GM19035 (cell line): ENCODE measurements at regions not wholly inside any gene's neighbourhood (a gene's known extent, or its start where the extent isn't known, plus 50 kb on each side); places are given as distances from the start of the nearest gene placed in this dataset.

ENCODE experiments used
- ATAC-seq: cut with Tn5 transposase; IDR thresholded peaks from one replicate; pipeline ENCODE4 v1.9.1; 2021; ENCODE audit not compliant: unreplicated experiment

DNA sequence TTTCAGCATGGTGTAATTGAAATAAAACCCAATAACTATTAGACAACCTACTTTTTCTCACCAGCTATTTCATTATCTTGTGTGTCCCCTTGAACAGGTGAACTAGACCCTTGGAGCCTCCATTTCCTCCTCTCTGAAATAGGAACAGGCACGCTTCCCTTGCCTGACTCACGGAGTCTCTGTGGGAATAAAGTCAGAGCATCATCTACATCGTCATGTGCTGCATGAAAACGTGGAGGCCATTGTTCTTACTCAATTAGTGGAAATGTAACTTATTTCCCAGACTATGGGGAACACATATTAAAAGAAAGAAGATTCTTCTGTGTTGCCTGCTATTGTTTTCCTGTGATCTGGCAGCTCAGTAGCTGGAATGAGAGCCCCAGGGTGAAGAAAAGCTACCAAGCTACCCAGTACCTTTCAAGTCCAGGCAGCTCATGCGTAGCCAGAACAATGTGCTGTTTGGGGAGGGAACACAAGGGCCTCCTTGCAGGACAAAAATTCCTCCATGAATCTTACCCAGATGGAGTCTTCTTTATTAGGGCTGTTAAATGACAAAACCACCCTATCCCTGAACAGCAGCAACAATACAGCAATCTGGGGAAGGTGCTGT is 59.8 kb downstream of the SOX11 start:
- ATAC-seq, result no peak

DNA sequence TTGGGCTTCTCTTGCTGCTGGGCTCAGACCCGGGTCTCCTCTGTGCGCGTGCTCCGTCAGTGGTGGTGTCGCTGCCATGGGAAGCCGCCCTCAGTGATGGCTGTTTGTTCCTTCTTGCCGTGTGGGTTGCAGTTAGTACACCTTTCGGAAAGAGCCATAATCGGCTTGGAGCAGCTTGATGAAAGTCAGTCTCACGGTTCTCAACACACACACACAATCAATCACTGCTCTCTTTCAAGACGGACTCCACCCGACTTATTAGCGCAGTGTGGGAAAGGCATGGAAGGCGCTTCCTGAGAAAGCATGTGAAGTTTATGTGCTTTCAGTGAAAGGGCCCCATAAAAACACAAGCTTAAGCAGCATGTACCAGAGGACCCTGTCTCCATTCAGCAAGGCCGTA is 64.1 kb downstream of the SOX11 start:
- no peak for ATAC-seq

DNA sequence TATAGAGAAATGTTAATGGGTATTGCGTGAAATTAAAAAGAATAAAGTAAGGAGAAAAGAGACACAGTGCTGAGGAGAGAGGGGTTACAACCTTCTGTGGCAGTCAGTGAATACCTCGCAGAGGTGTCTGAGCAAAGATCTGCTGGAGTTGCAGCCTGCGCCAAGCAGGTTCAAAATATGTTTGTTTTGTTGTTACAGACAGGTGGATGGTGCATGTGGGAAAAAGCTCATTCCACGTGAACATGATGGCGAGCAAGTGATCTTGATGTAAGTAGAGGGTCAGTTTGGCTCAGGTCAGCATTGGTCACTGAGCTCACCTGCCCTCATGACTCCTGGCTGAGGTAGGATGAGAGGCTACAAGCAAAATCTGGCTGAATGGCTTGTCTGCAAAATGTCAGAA is 66.2 kb downstream of the SOX11 start:
- no peak for ATAC-seq

DNA sequence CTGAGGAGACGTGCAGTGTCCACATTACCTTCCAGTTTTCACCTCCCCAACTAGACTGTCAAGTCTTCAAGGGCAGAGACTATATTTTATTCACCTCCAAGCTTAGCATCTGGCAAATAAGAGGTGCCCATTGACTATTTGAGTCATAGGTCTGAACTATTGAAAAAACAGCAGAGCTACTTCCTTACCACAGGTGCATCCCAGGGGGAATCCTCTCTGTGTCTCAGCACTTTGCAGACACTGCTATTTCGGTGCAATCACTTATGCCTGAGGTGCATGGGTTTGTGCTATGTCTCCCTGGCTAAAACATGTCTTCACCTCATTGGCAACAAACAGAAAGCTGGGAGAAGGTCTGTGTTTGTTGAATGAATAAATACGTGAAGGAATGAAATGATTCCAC is 67.8 kb downstream of the SOX11 start:
- no peak for ATAC-seq

DNA sequence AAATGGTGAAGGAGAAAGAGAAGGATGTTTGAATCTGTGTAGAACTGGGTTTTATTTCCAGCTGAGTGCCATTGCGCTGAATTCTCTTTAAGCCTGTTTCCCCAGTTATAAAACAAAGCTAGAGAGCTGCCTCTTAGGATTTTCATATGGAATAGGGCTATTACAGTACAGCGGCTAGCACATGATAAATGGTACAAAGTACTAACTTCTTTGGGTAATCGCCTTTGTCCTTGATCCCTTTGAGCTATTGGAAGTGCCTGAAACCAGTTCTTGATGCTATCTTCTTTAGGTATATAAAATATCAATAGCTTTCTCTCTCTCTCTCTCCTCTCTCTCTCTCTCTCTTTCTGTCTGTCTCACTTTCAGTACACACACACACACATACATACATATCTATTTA is 71.3 kb downstream of the SOX11 start:
- no peak for ATAC-seq

DNA sequence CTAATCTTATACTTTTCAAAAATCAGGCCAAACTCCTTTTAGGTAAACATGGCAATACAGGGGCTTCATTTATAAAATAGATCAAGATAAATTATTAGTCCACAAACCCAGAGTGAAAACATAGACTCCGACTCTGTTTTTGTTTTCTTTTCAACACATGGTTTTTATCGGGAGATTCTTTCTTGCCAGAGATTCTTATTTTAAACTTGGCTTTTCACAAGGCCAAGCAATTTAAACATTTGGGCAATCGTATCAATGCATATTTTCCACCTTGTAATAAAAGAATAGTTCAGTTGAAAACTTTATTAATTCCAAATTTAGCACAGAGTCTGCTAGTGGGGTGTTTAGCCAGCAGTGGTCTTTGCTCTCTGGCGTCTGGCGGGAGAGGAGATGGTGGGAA is 71.9 kb downstream of the SOX11 start:
- ATAC-seq, result no peak

DNA sequence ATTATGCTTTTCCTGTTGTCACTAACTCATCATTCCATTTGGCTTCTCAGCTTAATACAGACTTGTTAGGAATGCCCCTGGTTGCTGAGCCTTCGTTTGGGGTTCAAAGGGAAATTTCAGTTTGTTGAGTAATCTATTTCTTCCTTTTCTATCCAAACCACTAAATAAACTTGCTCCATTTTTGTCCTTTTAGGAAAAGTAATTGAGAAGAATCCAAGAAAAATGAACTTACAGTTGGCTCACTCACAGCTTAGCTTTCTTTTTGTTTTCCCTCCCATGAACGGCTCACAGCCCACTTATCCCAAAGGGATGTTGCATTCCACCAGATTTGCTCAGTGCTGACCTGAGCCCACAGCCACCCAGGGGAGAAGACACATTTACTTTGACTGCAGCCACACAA is 73.9 kb downstream of the SOX11 start:
- no peak for ATAC-seq

DNA sequence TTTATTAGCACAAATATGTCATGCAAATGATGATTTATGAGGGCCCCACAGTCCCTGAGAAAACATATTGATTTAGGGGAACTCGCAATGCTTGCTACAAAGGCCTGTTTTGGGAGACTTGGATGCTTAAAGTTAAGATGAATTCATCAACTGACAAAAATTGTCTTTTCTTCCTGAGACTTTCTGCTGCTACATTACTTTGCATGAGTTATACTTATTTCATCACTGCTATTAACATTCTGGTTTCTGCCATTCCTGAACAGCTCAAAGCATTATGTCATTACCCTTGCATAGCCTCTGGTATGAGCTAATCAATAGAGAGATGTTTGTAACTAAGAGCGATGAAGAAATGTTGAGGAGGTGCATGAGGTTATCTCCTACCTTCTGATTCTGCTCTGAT is 74.4 kb downstream of the SOX11 start:
- no peak for ATAC-seq

DNA sequence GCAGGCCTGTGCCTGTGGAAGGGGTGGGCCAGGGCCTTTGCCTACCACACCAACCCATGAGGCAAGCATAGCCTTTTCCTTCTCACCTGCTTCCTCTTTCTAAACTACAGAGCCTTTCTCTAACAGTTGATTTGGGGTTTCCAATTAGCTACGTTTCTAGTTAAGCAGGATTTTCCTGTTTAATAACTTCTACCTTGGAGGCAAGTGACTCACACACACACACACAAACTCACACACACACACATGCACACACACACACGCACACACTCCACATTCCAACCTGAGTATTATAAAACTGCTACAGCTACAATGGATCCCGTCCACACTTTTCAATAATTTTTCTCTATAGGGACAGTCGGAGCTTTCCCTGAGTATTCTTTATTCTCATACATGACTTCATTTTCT is 84.9 kb downstream of the SOX11 start:
- ATAC-seq, result no peak

DNA sequence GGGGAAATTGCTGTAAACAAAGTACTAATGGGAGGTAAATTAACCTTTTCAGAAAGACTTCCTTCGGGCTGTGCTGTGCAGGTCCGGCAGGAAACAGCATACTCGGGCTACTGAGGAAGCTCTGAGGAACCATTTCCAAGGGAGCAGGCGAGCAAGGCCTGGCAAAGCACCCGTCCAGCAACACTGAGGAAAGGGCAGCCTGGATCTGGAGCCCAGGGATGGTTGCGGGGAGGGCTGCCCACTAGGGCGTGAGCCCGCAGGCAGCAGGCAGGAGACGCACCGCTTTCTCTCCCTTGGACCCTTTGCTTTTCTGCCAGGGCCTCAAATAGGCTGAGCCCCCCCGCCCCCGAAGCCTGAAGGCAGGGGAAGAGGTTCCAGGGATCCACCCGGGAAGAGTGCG is 89.5 kb downstream of the SOX11 start:
- ATAC-seq, result no peak

DNA sequence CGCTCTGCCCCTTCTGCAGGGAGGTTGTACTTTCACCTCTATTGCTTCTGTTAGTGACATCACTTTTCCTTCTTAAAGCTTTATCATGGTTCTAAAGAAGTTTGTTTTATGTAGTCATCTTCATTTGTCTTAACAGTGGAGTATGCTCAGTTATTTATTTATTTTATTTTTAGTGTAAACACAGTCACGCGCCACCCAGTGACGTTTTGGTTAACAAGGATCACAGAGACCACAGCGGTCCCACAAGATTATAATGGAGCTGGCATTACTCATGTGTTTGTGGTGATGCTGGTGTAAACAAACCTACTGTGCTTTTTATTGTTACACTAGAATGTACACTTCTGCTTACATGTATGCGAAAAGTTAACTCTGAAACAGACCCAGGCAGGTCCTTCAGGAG is 89.9 kb downstream of the SOX11 start:
- no peak for ATAC-seq

DNA sequence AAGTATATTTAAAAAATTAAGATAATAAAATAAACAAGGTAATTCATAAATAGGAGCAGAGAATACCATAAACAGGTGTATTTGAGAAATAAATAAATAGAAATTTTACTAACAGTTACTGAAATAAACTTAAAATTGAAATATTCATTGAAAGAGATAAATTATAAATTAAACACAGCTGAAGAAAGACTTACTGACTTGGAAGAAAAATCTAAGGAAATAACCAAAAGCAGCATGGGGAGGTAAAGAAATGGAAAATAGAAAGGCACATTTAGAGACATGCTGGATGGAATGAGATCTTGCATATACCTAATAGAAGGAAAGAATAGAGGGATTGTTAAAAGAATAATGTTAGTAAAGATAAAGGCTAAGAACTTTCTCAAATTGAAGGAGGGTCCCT is 96.3 kb downstream of the SOX11 start:
- no peak for ATAC-seq

DNA sequence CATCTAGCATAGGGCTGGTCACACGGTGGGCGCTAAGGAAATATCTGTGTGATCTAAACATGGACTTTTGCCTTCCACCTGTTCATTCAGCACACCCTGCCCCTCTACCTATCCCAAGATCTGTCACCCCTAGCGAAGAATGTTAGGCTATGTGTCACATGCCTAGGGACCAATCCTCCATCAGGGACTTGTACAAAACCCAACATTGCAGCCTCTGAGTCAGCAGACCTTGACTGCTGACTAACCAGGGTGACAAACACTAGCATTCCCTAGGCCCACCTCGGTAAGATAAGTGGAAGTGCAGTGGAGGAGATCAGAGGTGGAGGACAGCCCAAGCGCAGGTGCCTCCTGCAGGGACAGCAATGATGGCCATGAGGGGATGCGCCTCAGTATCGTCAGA is 99.2 kb downstream of the SOX11 start:
- ATAC-seq, result no peak

DNA sequence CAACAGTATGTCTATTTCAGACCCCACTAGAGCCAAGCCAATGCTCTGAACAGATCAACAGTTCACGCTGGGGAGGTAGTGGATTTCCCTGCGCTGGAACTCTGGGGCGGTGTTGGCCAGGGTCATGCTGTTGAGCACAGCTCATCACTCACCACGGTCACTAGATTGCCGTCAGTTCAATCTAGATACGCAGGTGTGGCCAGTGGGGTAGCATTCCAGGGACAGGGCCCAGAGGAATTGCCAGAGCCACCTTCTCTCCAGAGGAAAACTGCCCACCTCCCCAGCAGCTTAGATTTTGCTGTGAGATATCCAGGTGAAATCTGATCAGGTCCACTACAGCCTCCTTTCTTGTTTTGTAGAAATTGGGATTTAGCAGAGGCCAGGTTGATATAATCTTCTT is 101.8 kb downstream of the SOX11 start:
- ATAC-seq, result no peak

DNA sequence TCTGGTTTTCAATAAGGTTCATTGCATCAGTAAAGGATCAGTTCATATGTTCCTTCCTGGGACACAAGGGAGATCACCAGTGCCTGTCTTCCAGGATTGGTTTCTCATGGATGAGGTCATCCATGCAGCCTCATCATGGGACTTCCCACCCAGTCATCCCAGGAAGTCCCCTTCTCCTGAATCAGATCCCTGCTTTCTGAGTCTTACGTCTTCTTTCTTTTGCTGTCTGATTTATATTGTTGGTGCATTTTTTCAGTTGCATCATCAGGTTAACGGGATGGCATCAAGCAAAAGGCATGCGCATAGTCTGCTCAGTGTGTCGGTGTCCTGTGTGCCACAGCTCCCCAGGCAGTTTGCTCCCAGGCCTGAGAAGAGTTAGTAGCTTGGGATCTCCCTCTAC is 105.9 kb downstream of the SOX11 start:
- no peak for ATAC-seq

DNA sequence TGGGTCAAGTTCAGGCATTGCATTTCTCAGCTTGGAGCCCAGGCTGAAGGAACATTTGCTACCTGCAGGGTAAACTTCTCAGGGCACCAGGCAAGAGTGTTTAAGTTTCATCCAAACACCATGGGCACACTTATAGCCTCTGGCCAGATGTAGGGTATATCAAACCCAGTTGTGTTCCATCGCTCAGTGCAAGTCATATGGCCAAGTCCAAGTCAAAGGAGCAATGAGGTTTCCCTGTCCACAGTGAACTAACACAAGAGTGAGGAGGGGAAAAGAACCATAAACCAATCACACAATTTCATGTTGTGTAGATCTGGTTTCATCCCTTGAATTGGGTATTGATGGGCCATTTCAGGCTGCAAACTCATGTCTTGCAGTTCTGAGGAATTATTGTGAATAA is 107.2 kb downstream of the SOX11 start:
- no peak for ATAC-seq

DNA sequence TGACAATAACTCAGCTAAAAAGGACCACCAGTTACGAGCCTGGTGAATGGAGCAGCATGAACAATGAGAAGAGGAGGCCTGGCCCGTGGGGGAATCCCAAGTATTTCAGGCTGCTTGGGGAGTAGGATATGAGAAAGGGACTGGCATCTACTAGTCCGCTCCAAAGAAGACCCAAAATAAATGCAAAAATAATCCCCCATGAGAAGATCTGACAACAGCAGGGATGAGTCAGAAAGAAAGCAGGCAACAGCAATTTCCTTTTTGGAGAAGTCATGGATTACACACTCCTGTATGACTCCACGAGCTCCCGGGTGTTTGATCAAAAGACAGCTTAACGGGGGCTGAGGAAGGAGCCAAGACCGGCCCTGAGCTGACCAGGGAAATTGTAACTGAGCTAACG is 111.4 kb downstream of the SOX11 start:
- no peak for ATAC-seq

DNA sequence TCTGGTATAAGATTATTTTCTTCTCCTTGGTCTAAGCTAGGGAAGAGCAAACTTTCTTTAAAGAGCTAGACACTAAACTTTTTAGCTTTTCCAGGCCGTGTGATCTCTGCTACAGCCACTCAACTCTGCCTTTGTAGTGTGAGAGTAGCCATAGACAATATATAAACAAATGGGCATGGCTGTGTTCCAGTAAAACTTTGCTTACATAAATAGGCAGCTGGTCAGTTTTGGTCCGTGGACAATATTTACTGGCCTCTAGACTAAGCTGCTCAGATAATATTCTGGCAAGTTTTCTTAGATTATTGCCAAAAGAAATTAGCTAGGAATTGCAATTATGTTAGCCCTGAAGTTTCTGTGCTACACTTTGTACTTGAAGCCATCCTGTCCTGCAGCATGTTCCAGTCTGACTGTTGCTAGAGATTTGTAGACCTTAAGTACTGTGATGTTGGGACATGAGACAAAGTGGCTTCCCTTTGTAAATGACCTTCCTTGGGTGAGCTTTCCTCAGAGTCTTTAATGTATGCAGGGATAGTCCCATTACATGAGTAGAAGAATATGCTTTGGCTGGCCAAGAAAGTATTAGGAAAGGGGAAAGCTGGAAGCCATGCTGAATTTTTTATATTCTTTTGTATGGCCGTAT is 126.9 kb downstream of the SOX11 start:
- ATAC-seq, result no peak

DNA sequence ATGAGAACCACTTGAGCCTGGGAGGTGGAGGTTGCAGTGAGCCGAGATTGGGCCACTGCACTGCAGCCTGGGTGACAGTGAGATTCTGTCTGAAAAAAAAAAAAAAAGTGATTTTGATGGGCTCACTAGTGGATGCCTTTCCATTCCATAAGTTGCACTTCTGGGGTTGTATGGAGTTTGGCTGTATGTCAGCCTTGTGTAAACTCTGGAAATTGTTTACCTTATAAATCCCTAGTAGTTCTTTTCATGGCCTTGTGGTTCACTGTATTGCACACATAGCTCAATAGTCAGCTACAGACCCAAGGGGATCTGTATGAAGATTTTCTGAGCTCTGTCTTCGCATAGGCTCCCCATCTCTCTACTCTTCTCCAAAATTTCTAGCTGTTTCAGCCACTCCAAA is 131.9 kb downstream of the SOX11 start:
- no peak for ATAC-seq

DNA sequence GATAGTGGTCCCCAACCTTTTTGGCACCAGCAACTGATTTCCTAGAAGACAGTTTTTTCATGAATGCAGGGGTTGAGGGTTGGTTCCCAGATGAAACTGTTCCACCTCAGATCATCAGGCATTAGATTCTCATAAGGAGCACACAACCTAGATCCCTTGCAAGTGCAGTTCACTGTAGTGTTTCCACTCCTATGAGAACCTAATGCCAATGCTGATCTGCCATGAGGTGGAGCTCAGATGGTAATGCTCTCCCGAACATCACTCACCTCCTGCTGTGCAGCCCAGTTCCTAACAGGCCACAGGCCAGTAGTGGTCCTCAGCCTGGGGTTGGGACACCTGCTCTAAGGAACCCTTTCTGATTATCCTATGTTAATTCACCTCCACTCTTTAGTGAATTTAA is 133.5 kb downstream of the SOX11 start:
- no peak for ATAC-seq

DNA sequence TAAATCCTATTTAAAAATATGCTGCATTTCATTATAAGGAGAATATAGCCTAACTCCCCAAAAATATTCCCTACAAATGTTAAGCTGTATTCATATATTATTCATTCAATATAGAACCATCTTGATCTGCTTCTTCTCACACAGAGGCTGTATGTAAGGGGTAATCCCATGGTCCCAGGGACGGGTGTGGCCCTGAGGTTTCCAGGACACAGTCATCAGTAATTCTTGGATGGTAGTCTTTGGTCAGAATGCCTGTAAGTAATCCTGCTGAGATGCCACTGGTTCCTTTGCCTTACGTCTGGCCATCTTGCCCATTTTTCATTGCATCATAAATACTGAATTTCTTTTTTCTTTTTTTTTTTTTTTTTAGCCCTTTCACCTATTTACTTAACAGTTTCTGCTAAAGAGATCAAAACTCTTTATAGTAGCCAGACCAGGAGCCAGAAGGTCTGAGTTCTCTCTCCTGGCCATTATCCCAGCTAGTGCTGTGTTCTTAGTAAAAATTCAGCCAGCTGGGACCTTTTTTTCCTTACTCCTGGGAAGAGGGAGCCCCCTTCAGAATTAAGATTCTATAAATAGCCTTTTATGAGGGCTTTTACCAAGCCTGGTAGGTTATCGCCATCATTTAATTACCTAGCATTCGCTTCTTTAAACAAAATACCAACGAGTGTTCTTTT is 134.9 kb downstream of the SOX11 start:
- no peak for ATAC-seq

DNA sequence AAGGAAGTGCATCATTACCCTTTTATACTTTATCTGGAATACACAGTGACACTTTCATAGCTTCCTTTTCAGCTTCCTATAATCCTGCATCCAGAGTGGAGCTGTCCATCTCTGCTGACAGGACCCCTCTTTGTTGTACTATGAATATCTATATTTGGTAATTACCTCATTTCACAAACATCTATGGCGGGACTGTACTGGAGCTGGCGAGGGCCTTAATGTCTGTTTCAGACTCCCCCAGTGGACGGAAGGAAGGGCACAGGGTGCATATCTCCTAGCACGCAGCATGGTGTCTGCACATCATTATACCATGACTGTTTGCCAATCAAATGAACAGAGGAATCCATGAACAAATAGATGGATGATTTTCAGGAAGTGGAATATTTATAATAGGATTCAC is 142.3 kb downstream of the SOX11 start:
- no peak for ATAC-seq

DNA sequence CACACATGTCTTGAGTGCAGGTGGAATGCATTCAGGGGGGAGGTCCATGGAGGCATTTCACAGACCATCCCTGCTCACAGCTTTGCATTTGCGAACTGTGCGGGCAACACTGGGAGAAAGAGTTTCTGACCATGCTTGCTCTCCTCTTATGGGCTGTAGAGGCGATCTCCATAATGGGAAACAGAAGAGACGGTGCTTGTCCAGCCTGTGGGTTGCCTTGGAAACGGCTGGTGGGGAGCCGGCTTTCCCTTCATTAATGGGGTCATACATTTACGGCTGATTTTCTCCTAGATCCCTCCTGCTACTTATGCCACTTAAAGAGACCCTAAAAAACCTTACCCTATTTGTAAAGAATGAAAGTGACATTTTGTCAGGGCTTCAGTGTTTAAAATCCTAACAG is 147.4 kb downstream of the SOX11 start:
- ATAC-seq, result no peak
